ENCODE measurements at regions not wholly inside any gene's neighbourhood (a gene's known extent, or its start where the extent isn't known, plus 50 kb on each side); places are given as distances from the start of the nearest gene placed in this dataset.
"Not testable (repeated sequence)": the region's sequence is repeated elsewhere in the genome, so short reads cannot be mapped to it uniquely, and the experiment has no call there.

DNA sequence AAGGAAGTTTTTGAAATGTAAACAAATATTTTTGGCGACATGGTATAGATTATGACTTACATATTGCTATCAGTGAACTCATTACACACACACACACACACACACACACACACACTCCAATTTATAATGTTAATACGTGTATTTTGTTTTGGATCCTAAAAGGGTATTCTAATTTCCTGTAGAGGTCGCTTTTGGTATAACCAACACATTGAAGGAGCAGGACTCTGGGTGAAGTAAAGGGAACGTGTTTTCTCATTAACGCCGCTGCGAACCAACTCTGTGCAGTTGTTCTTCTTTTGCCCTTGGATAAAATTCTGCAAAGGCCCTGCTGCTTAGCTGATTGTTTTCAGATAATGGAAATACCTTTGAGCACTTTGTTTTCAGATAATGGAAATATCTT, 190.4 kb downstream of the PMAIP1 start:
- no peak for DNase-seq (ENCODE audit: extremely low read depth in 1 of 11, low read depth in 9 of 11, low spot score in 4 of 11)

- no peak for DNase-seq (ENCODE audit: extremely low read depth in 1 of 11, low read depth in 9 of 11, low spot score in 4 of 11)
These were observed 183.0 kb downstream of the PMAIP1 start for GRCh38 chr18:60082790-60083189.

GRCh38 chr18:60082282-60082681, 182.5 kb downstream of the PMAIP1 start:
- no peak for DNase-seq (ENCODE audit: extremely low read depth in 1 of 11, low read depth in 9 of 11, low spot score in 4 of 11)

DNA sequence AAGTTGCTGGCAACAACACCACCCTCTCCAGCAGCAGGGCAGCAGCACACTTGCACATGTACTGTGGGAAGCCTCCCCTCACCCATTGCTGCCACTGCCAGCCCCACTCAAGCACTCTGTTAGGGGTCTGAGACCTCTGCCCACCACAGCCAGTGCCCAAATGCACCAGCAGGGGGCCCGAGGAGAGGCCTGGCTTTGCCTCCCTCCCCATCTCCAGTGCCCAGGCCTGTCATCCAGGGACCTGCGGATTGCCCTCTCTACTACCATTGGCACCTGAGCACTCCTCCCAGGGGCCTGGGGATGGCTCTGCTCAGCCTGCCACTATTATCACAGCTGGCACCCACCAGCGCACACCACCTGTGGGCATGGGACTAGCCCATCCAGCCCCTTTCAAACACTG, 175.7 kb downstream of the PMAIP1 start:
- no peak for DNase-seq (ENCODE audit: extremely low read depth in 1 of 11, low read depth in 9 of 11, low spot score in 4 of 11)

- no peak for DNase-seq (ENCODE audit: extremely low read depth in 1 of 11, low read depth in 9 of 11, low spot score in 4 of 11)
These were observed 170.8 kb downstream of the PMAIP1 start for GRCh38 chr18:60070631-60071030.

DNA sequence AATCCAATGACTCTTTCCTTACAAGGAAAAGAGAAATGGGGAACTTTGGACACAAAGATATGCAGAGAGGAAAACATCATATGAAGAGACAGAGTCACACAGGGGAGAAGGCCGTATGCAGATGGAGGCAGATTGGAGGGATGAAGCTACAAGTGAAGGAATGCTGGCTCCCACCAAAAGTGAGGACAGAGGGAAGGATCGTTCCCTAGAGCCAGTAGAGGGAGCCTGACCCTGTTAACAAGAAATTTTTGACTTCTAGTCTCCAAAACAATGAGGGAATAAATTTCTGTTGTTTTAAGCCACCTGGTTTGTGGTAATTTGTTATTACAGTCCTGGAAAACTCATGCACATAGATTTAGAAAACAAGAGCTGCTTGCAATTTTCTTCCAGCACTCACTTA, 169.3 kb downstream of the PMAIP1 start:
- DNase-seq (ENCODE audit: extremely low read depth in 1 of 11, low read depth in 9 of 11, low spot score in 4 of 11), result no peak

DNA sequence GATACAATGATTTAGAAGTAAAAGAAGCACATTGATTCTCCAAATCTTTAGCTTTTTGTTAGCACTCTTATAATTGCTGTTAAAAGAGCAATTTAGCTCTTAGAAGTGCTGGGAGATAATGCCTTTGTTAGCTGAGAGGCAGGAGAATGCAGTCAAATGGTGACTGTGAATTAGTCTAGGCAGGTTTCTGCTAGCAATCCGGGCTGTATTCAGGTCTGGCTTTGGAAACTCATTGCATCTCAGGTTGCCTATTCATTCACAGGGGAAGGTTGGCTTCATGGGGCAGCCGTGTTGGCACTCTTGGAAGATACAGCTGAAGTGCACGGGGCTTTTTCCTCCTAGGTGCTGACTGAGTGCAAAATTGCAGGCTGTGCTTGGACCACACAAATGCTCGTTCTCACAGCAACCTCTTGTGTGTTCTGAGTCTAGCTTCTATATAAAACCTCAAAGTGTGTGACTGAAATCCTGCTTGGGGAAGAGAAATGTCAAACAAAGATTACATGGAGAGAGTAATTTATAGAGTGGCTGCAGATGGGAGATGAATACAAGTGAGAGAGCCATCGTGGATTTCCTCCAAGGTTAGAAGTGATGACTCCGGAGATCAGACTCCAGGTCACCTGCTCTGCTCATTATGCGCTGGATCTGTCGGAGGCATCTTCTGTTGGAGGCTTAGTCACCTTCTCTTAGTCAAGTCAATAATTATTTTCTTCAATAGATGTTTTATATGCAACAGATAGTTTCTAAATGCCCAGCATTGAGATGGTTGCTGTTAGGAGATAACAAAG, 167.8 kb downstream of the PMAIP1 start:
- DNase-seq (ENCODE audit: extremely low read depth in 1 of 11, low read depth in 9 of 11, low spot score in 4 of 11), result no peak

DNA sequence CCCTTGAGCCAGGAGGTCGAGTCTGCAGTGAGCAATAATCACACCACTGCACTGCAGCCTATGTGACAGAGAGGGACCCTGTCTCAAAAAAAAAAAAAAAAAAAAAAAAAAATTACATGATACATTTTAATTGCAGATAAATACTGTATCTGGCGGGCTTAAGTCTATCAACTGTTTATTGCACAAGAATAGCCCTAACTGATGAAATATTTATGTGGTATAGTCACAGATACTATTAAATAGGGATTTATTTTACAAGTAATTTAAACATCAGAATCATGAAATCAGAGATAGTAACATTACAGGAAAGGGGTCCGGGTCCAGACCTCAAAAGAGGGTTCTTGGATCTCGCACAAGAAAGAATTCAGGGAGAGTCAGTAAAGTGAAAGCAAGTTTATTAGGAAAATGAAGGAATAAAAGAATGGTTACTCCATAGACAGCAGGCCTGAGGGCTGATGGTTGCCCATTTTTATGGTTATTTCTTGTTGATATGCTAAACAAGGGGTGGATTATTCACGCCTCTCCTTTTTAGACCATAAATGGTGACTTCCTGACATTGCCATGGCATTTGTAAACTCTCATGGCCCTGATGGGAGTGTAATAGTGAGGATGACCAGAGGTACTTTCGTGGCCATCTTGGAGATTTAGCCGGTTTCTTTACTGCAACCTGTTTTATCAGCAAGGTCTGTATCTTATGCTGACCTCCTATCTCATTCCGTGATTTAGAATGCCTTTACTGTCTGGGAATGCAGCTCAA, 166.6 kb downstream of the PMAIP1 start:
- DNase-seq (ENCODE audit: extremely low read depth in 1 of 11, low read depth in 9 of 11, low spot score in 4 of 11), result no peak

GRCh38 chr18:60064271-60064670, 164.5 kb downstream of the PMAIP1 start:
- DNase-seq (ENCODE audit: extremely low read depth in 1 of 11, low read depth in 9 of 11, low spot score in 4 of 11), result no peak

DNA sequence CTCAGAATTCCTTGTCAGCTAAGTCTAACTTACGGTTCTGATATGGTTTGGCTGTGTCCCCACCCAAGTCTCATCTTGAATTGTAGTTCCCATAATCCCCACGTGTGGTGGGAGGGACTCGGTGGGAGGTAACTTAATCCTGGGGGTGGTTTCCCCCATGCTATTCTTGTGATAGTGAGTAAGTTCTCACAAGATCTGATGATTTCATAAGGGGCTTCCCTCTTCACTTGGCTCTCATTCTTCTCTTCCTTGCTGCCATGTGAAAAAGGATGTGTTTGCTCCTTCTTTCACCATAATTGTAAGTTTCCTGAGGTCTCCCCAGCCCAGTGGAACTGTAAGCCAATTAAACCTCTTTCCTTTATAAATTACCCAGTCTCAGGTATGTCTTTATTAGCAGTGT, 163.0 kb downstream of the PMAIP1 start:
- not testable (repeated sequence) for DNase-seq (ENCODE audit: extremely low read depth in 1 of 11, low read depth in 9 of 11, low spot score in 4 of 11)

DNA sequence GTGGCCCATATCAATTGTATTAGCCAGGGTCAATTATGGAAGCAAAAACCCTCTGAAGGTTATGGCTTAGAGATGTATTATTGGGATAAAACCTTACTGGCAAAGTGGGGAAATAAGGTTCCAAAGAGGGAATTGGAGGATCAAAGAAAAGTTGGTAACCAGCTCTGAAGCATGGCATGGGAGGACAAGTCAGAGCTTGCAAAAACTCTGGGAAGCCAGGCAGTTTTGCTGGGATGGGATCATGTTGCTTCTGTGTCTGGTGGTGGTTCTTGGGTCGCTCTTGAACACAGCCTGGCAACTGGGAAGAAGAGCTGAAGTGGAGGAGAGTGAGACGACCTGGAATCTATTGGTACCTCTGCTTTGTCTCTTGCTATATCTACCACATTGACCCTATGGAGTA, 162.6 kb downstream of the PMAIP1 start:
- no peak for DNase-seq (ENCODE audit: extremely low read depth in 1 of 11, low read depth in 9 of 11, low spot score in 4 of 11)

DNA sequence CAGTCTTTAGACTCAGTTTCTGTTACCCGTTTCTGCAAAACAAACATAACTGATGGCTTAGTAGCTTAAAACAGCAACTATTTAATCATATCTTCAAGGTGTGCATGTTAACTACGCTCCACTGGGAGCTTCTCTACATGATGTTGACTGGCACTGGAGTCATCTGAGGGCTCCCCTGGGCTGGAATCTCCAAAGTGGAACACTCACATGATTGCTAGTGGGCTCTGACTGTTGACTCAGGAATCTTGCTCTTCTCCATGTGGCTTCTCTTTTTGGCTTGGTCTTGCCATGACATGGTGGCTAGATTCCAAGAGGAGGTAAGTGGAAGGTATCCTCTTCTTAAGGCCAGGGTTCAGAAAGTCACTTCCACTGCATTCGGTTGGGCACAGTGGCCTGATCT, 160.8 kb downstream of the PMAIP1 start:
- DNase-seq (ENCODE audit: extremely low read depth in 1 of 11, low read depth in 9 of 11, low spot score in 4 of 11), result no peak

DNA sequence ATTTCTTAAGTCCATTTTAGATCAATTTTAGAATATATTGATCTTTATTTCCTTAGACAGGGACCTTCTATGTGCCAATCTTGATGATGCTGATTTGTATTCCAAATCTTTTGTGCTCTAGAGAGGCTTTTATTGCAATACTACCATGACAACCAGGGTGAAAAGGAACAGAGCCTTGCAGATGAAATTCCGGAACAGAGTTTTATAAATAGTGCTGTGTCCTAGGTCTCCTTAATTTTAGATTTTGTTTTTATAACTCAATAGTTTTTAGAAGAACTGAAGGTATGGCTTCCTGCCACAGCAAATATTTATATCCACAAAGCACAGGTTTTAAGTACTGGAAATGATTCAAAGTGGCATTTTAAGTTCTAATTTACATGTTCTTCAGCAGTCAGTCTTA, 160.2 kb downstream of the PMAIP1 start:
- DNase-seq (ENCODE audit: extremely low read depth in 1 of 11, low read depth in 9 of 11, low spot score in 4 of 11), result no peak

DNA sequence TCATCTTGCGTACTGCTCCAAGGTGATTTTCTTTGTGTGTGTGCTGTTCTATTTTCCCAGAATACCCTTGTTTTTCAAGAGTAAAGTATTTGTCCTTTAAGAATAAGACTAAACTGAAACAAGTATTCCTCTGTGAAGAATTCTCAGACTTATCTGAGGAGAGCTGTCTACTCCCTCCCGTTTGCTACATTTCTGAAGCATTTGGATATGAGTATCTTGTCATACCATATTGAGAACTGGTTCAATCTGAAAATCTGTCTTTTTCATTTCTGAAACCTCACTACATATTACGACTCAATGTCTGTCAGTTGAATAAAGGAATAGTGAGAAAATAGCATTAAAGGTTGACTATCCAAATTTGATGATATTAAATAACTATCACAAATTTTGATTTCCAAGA, 159.4 kb downstream of the PMAIP1 start:
- DNase-seq (ENCODE audit: extremely low read depth in 1 of 11, low read depth in 9 of 11, low spot score in 4 of 11), result no peak

- peak in 1 of 11 donors; percentile 2 for DNase-seq (ENCODE audit: extremely low read depth in 1 of 11, low read depth in 9 of 11, low spot score in 4 of 11)
These were observed 154.0 kb downstream of the PMAIP1 start for GRCh38 chr18:60053747-60054304.

- no peak for DNase-seq (ENCODE audit: extremely low read depth in 1 of 11, low read depth in 9 of 11, low spot score in 4 of 11)
These were observed 151.0 kb downstream of the PMAIP1 start for GRCh38 chr18:60050821-60051220.

- no peak for DNase-seq (ENCODE audit: extremely low read depth in 1 of 11, low read depth in 9 of 11, low spot score in 4 of 11)
These were observed 149.4 kb downstream of the PMAIP1 start for GRCh38 chr18:60049172-60049571.

- no peak for DNase-seq (ENCODE audit: extremely low read depth in 1 of 11, low read depth in 9 of 11, low spot score in 4 of 11)
These were observed 147.8 kb downstream of the PMAIP1 start for GRCh38 chr18:60047556-60047955.

DNA sequence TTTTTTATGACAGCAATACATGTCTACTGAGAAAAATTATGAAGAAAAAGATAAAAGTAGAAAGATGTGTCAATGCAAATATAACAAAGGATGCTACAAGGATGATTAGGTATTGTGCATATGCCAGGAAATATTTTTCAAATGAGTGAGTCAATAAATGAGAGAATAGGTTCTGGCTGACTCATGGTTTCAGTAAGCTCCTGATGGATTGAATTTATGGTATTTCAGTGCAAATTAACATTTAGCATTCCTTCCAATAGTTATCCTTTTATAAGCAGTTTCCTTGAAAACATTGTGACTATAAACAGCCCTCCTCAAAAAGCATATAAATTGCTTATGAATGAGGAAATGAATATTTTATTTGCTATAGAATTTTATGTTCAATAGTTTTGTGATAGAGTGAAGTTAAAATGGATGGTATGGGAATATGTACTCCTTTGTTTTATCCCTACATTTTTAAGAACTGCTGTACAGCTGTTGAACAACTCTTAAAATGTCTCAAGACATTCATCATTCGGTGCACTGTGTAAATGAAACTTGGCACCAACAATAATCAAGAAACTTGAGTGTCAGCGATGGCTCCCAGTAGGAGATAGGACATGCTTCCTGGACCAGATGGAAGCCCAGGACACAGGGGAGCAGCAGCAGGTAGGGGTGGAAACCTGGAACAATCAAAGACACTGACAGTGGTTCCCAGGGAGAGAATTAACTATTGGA, 144.7 kb downstream of the PMAIP1 start:
- no peak for DNase-seq (ENCODE audit: extremely low read depth in 1 of 11, low read depth in 9 of 11, low spot score in 4 of 11)

DNA sequence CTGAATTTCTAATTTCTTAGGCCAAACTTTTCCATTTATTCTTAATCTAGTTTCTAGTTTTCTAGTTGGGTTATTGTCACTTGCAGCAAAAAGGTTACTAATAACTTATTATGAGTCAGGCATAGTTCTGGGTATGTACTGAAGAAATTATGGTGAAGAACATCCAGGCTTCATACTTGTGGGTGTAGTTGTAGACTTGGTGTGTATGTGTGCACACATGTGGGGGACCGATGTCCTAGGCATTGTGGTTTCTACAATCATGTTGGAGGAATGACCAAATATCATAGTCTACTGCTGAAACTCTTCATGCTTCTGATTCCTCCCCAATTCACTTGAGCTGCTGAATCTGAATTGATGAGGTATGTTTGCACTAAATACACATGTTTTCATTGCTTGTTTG, 141.2 kb downstream of the PMAIP1 start:
- no peak for DNase-seq (ENCODE audit: extremely low read depth in 1 of 11, low read depth in 9 of 11, low spot score in 4 of 11)

Data from renal cortex interstitium (tissue), 11 donors.